ENCODE measurements at regions not wholly inside any gene's neighbourhood (a gene's known extent, or its start where the extent isn't known, plus 50 kb on each side); places are given as distances from the start of the nearest gene placed in this dataset.
"Not testable (repeated sequence)": the region's sequence is repeated elsewhere in the genome, so short reads cannot be mapped to it uniquely, and the experiment has no call there.

- Mint-ChIP-seq H3K27me3 (no peaks in the 10 kb centered on the region), H3K4me1 (ENCODE audit: low read depth) (no peaks in the 10 kb centered on the region), H3K27ac (no peak overlapping the region), H3K9me3 (ENCODE audit: low read depth) (no peaks in the 10 kb centered on the region), H3K4me3 (no peak overlapping the region), H3K36me3 (peaks cover 2% of the 10 kb centered on the region)
Observed at GRCh38 chr3:189419683-189420082, 211.5 kb upstream of the TP63 start.

GRCh38 chr3:189424922-189425321 lies 206.3 kb upstream of the TP63 start:
- no peak overlapping the region for H3K4me3 Mint-ChIP-seq
- no peaks in the 10 kb centered on the region for H3K27me3 Mint-ChIP-seq
- H3K36me3 Mint-ChIP-seq = peaks cover 7% of the 10 kb centered on the region
- no peaks in the 10 kb centered on the region for H3K9me3 Mint-ChIP-seq (ENCODE audit: low read depth)
- H3K27ac Mint-ChIP-seq = no peak overlapping the region
- no peaks in the 10 kb centered on the region for H3K4me1 Mint-ChIP-seq (ENCODE audit: low read depth)

- Mint-ChIP-seq H3K4me3 (no peak overlapping the region), H3K27ac (no peak overlapping the region), H3K27me3 (no peaks in the 10 kb centered on the region), H3K9me3 (ENCODE audit: low read depth) (peaks cover 4% of the 10 kb centered on the region), H3K36me3 (peaks cover 11% of the 10 kb centered on the region), H3K4me1 (ENCODE audit: low read depth) (no peaks in the 10 kb centered on the region)
Observed at GRCh38 chr3:189429019-189429418, 202.2 kb upstream of the TP63 start.

GRCh38 chr3:189430166-189430565 lies 201.0 kb upstream of the TP63 start:
- Mint-ChIP-seq H3K27ac (no peak overlapping the region), H3K4me1 (ENCODE audit: low read depth) (no peaks in the 10 kb centered on the region), H3K4me3 (no peak overlapping the region), H3K36me3 (peaks cover 11% of the 10 kb centered on the region), H3K9me3 (ENCODE audit: low read depth) (peaks cover 4% of the 10 kb centered on the region), H3K27me3 (no peaks in the 10 kb centered on the region)

GRCh38 chr3:189442257-189442656 lies 188.9 kb upstream of the TP63 start:
- H3K36me3 Mint-ChIP-seq; H3K27me3 Mint-ChIP-seq; H3K9me3 Mint-ChIP-seq (ENCODE audit: low read depth); H3K27ac Mint-ChIP-seq; H3K4me3 Mint-ChIP-seq; H3K4me1 Mint-ChIP-seq (ENCODE audit: low read depth): not testable (repeated sequence)

GRCh38 chr3:189446959-189447560 lies 184.1 kb upstream of the TP63 start:
- Mint-ChIP-seq H3K36me3 (no peaks in the 10 kb centered on the region), H3K4me1 (ENCODE audit: low read depth) (no peaks in the 10 kb centered on the region), H3K27me3 (no peaks in the 10 kb centered on the region), H3K9me3 (ENCODE audit: low read depth) (no peaks in the 10 kb centered on the region), H3K4me3 (no peak overlapping the region), H3K27ac (no peak overlapping the region)

GRCh38 chr3:189449084-189449483 lies 182.1 kb upstream of the TP63 start:
- no peak overlapping the region for H3K27ac Mint-ChIP-seq
- H3K4me1 Mint-ChIP-seq (ENCODE audit: low read depth) = no peaks in the 10 kb centered on the region
- no peak overlapping the region for H3K4me3 Mint-ChIP-seq
- no peaks in the 10 kb centered on the region for H3K9me3 Mint-ChIP-seq (ENCODE audit: low read depth)
- H3K36me3 Mint-ChIP-seq = no peaks in the 10 kb centered on the region
- H3K27me3 Mint-ChIP-seq = no peaks in the 10 kb centered on the region

- Mint-ChIP-seq H3K4me1 (ENCODE audit: low read depth) (no peaks in the 10 kb centered on the region), H3K4me3 (no peak overlapping the region), H3K27ac (no peak overlapping the region), H3K9me3 (ENCODE audit: low read depth) (peaks cover 3% of the 10 kb centered on the region), H3K36me3 (no peaks in the 10 kb centered on the region), H3K27me3 (no peaks in the 10 kb centered on the region)
Observed at GRCh38 chr3:189455009-189455408, 176.2 kb upstream of the TP63 start.

GRCh38 chr3:189455641-189456417 lies 175.4 kb upstream of the TP63 start:
- H3K27ac Mint-ChIP-seq = no peak overlapping the region
- peaks cover 1% of the 10 kb centered on the region for H3K27me3 Mint-ChIP-seq
- H3K9me3 Mint-ChIP-seq (ENCODE audit: low read depth) = peaks cover 3% of the 10 kb centered on the region
- H3K4me3 Mint-ChIP-seq = no peak overlapping the region
- no peaks in the 10 kb centered on the region for H3K4me1 Mint-ChIP-seq (ENCODE audit: low read depth)
- H3K36me3 Mint-ChIP-seq = no peaks in the 10 kb centered on the region

GRCh38 chr3:189457201-189457607 lies 174.0 kb upstream of the TP63 start:
- Mint-ChIP-seq H3K36me3 (no peaks in the 10 kb centered on the region), H3K27ac (no peak overlapping the region), H3K4me3 (no peak overlapping the region), H3K9me3 (ENCODE audit: low read depth) (peaks cover 3% of the 10 kb centered on the region), H3K27me3 (peaks cover 1% of the 10 kb centered on the region), H3K4me1 (ENCODE audit: low read depth) (no peaks in the 10 kb centered on the region)

- H3K9me3 Mint-ChIP-seq (ENCODE audit: low read depth) = peaks cover 3% of the 10 kb centered on the region
- H3K4me1 Mint-ChIP-seq (ENCODE audit: low read depth) = no peaks in the 10 kb centered on the region
- H3K36me3 Mint-ChIP-seq = no peaks in the 10 kb centered on the region
- no peak overlapping the region for H3K27ac Mint-ChIP-seq
- no peak overlapping the region for H3K4me3 Mint-ChIP-seq
- H3K27me3 Mint-ChIP-seq = peaks cover 1% of the 10 kb centered on the region
Observed at GRCh38 chr3:189457631-189458412, 173.4 kb upstream of the TP63 start.

GRCh38 chr3:189458528-189458927 lies 172.7 kb upstream of the TP63 start:
- H3K36me3 Mint-ChIP-seq = no peaks in the 10 kb centered on the region
- no peaks in the 10 kb centered on the region for H3K4me1 Mint-ChIP-seq (ENCODE audit: low read depth)
- H3K4me3 Mint-ChIP-seq = no peak overlapping the region
- H3K27ac Mint-ChIP-seq = no peak overlapping the region
- H3K9me3 Mint-ChIP-seq (ENCODE audit: low read depth) = peaks cover 3% of the 10 kb centered on the region
- peaks cover 1% of the 10 kb centered on the region for H3K27me3 Mint-ChIP-seq

GRCh38 chr3:189459231-189459630 lies 172.0 kb upstream of the TP63 start:
- no peaks in the 10 kb centered on the region for H3K36me3 Mint-ChIP-seq
- H3K27ac Mint-ChIP-seq = no peak overlapping the region
- H3K9me3 Mint-ChIP-seq (ENCODE audit: low read depth) = peaks cover 3% of the 10 kb centered on the region
- no peak overlapping the region for H3K4me3 Mint-ChIP-seq
- H3K4me1 Mint-ChIP-seq (ENCODE audit: low read depth) = no peaks in the 10 kb centered on the region
- peaks cover 1% of the 10 kb centered on the region for H3K27me3 Mint-ChIP-seq

GRCh38 chr3:189460511-189460910 lies 170.7 kb upstream of the TP63 start:
- no peaks in the 10 kb centered on the region for H3K36me3 Mint-ChIP-seq
- H3K27me3 Mint-ChIP-seq = peaks cover 1% of the 10 kb centered on the region
- no peaks in the 10 kb centered on the region for H3K4me1 Mint-ChIP-seq (ENCODE audit: low read depth)
- H3K4me3 Mint-ChIP-seq = no peak overlapping the region
- H3K9me3 Mint-ChIP-seq (ENCODE audit: low read depth) = peaks cover 3% of the 10 kb centered on the region
- H3K27ac Mint-ChIP-seq = no peak overlapping the region

GRCh38 chr3:189464799-189465198 lies 166.4 kb upstream of the TP63 start:
- Mint-ChIP-seq H3K36me3 (no peaks in the 10 kb centered on the region), H3K9me3 (ENCODE audit: low read depth) (no peaks in the 10 kb centered on the region), H3K27me3 (peaks cover 1% of the 10 kb centered on the region), H3K27ac (no peak overlapping the region), H3K4me3 (no peak overlapping the region), H3K4me1 (ENCODE audit: low read depth) (no peaks in the 10 kb centered on the region)

All from activated naive CD8-positive, alpha-beta T cell (primary cell).